Lower leg skin (tissue), 4 donors: ENCODE measurements at regions not wholly inside any gene's neighbourhood (a gene's known extent, or its start where the extent isn't known, plus 50 kb on each side); places are given as distances from the start of the nearest gene placed in this dataset.

Experiments used
- DNase-seq, 2 donors: peaks; one replicate each; pipeline ENCODE4 v3.0.0-alpha.2; 2019; ENCODE audit warnings: low spot score in 2 of 2
- H3K4me3 ChIP-seq: fragments of 200-600 bp; sonication (generic); 2 replicates; pipeline ENCODE4 v1.5.1; 2017; ENCODE audit warnings: mild to moderate bottlenecking, low read depth; ENCODE audit not compliant: poor library complexity, severe bottlenecking
- CTCF ChIP-seq, 3 donors: fragments of 450-650 bp; IDR thresholded peaks; one replicate each; pipeline ENCODE4 v1.5.1; 2016; ENCODE audit warnings: antibody characterized with exemption in 3 of 3, mild to moderate bottlenecking in 3 of 3, moderate library complexity in 2 of 3
- POLR2A ChIP-seq, 2 donors: fragments of 450-650 bp; IDR thresholded peaks; one replicate each; pipeline ENCODE4 v1.6.1; 2016 to 2017; ENCODE audit warnings: antibody characterized with exemption in 2 of 2, mild to moderate bottlenecking in 1 of 2, moderate library complexity in 1 of 2
- WGBS, 2 donors: methylation state at CpG; one replicate each; pipeline ENCODE4 v1.1.5; 2018; 5-methylcytosine and 5-hydroxymethylcytosine counted together
- intact Hi-C: fragments of 100-400 bp; cut with DNase I; formaldehyde crosslinking; loops from one replicate; pipeline ENCODE4 v1.15.0; 2023; ENCODE audit warnings: low total_unique reads

GRCh38 chr15:77778802-77779201 is 146.1 kb upstream of the LINGO1 start:
- intact Hi-C loops, result no loop called here
- WGBS, 2 donors, result 78 to 90% methylated on average over 5 of the region's 5 CpGs
- no peak for DNase-seq
- TF ChIP-seq POLR2A (IDR thresholded peaks at IDR 0.05) (no peak), CTCF (IDR thresholded peaks at IDR 0.05) (no peak)
- H3K4me3 ChIP-seq, result no peak overlapping the region

DNA sequence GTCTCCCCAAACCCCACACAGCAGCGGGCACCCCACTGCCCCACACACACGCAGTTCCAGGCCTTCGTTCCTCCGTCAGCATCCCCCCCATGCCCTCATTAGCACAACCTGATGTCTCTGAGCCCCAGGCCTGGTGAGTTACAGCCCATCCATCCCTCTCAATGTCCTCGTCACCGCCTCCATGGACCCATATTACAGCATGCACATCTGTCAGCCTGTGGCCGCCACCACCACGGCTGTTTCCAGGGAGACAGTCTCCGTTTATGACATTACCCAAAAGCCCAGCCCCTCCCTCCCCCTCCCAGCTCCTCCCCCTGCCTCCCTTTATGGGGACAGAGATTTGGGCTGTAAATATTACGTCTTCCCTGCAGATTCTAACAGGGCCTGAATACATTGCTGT is 143.1 kb upstream of the LINGO1 start:
- no peak for TF ChIP-seq CTCF (IDR thresholded peaks at IDR 0.05)
- no peak for TF ChIP-seq POLR2A (IDR thresholded peaks at IDR 0.05)
- 78 to 83% methylated on average over 10 of the region's 10 CpGs for WGBS, 2 donors

DNA sequence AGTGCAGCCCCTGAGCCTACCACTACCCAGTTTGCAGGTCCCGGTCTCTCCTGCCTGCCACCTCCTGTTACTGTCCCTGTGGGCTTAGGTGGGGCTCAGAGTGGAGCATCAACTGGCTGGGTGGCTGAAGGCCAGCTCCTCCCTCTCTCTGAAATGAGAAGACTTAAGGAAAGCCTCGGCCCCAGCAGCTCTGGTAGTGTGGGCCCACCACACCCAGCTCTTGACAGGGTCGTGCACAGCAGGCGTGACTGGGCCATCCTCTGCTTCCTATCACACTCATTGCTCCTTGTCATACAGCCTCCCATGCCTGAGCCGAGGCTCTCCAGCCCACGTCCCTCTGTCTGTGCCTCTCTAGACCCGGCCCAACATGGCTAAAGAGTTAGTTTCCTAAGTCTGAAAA is 142.7 kb upstream of the LINGO1 start:
- WGBS, 2 donors, result 79 to 92% methylated on average over 7 of the region's 7 CpGs
- no peak overlapping the region for H3K4me3 ChIP-seq
- intact Hi-C loops, result no loop called here
- DNase-seq, result no peak
- TF ChIP-seq POLR2A (IDR thresholded peaks at IDR 0.05) (no peak), CTCF (IDR thresholded peaks at IDR 0.05) (no peak)

More for the DNA sequence above, 143.1 kb upstream of the LINGO1 start:
- no peak for DNase-seq
- H3K4me3 ChIP-seq, result no peak overlapping the region
- intact Hi-C loops, result no loop called here

DNA sequence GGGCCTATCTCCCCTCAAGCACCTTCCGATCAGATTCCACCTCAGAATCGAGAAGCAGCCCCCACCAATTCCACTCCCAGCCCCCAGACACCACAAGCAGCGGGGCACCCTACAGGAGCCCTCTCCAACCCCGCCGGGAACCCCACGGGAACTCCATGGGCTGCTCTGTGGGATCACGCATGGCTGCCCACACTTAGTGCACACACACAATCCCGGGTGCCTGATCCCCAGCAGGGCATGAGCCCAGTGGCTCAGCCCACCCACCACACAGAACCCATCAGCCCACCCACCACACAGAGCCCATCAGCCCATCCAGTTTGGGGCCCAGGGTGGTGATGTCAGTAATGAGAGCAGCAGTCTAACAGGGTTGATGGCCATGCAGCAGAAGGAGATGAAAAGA is 141.6 kb upstream of the LINGO1 start:
- no peak for DNase-seq
- H3K4me3 ChIP-seq, result no peak overlapping the region
- 84 to 85% methylated on average over 6 to 8 of the region's 8 CpGs for WGBS, 2 donors
- intact Hi-C loops, result no loop called here
- TF ChIP-seq POLR2A (IDR thresholded peaks at IDR 0.05) (no peak), CTCF (IDR thresholded peaks at IDR 0.05) (no peak)

- no peak for DNase-seq
- 88 to 92% methylated on average over 5 of the region's 5 CpGs for WGBS, 2 donors
- no peak for TF ChIP-seq CTCF (IDR thresholded peaks at IDR 0.05)
- TF ChIP-seq POLR2A (IDR thresholded peaks at IDR 0.05), result no peak
- intact Hi-C loops, result no loop called here
- H3K4me3 ChIP-seq, result no peak overlapping the region
Measured at GRCh38 chr15:77773903-77774302, 141.2 kb upstream of the LINGO1 start.

GRCh38 chr15:77772641-77773402 is 140.1 kb upstream of the LINGO1 start:
- intact Hi-C loops, result no loop called here
- DNase-seq, result no peak
- no peak for TF ChIP-seq POLR2A (IDR thresholded peaks at IDR 0.05)
- no peak for TF ChIP-seq CTCF (IDR thresholded peaks at IDR 0.05)
- WGBS, 2 donors, result 68 to 72% methylated on average over 11 of the region's 11 CpGs
- H3K4me3 ChIP-seq, result no peak overlapping the region
